SK-N-SH (cell line): ENCODE measurements at regions not wholly inside any gene's neighbourhood (a gene's known extent, or its start where the extent isn't known, plus 50 kb on each side); places are given as distances from the start of the nearest gene placed in this dataset.

ENCODE experiments used
- CHD2 ChIP-seq: fragments of 150-350 bp; IDR thresholded peaks from 2 replicates; pipeline ENCODE4 v1.6.1; 2018; ENCODE audit warnings: low read length; ENCODE audit not compliant: partially characterized antibody
- CTCF ChIP-seq: fragments of 200-600 bp; sonication (generic); IDR thresholded peaks from 2 replicates; pipeline ENCODE4 v1.6.1; 2017; ENCODE audit warnings: antibody characterized with exemption, mild to moderate bottlenecking, moderate library complexity
- EP300 ChIP-seq, 2 experiments: IDR thresholded peaks; 2 replicates each; pipeline versions ENCODE4 v1.4.0 to v1.6.1; 2012; ENCODE audit warnings: borderline replicate concordance in 1 of 2, low read depth in 1 of 2, low read length in 1 of 2
- EZH2phosphoT487 ChIP-seq: fragments of 200-600 bp; sonication (generic); IDR thresholded peaks from 2 replicates; pipeline ENCODE4 v1.6.1; 2017; ENCODE audit warnings: low read depth, mixed run types, mild to moderate bottlenecking, antibody characterized with exemption, moderate library complexity, borderline replicate concordance
- FOSL2 ChIP-seq: IDR thresholded peaks from 2 replicates; pipeline ENCODE4 v1.4.0; 2012; ENCODE audit warnings: low read depth, mild to moderate bottlenecking, moderate library complexity, borderline replicate concordance
- GABPA ChIP-seq: IDR thresholded peaks from 2 replicates; pipeline ENCODE4 v1.4.0; 2012; ENCODE audit warnings: low read depth, mild to moderate bottlenecking
- GATA2 ChIP-seq: sonication (generic); formaldehyde crosslinking; IDR thresholded peaks from 2 replicates; pipeline ENCODE4 v1.5.0; 2020; ENCODE audit warnings: mild to moderate bottlenecking, missing genetic modification reagents
- JUND ChIP-seq: IDR thresholded peaks from 2 replicates; pipeline ENCODE4 v1.4.0; 2012
- MAX ChIP-seq: IDR thresholded peaks from 2 replicates; pipeline ENCODE4 v1.4.0; 2012; ENCODE audit warnings: low read depth
- NRF1 ChIP-seq: IDR thresholded peaks from 2 replicates; pipeline ENCODE4 v1.6.1; 2012; ENCODE audit warnings: low read depth, mild to moderate bottlenecking, low read length
- RXRA ChIP-seq: IDR thresholded peaks from 2 replicates; pipeline ENCODE4 v1.4.0; 2012; ENCODE audit warnings: low read depth, mild to moderate bottlenecking, borderline replicate concordance
- SIN3A ChIP-seq: IDR thresholded peaks from 2 replicates; pipeline ENCODE4 v1.6.1; 2012; ENCODE audit warnings: low read depth, mild to moderate bottlenecking, low read length, moderate library complexity, borderline replicate concordance
- USF2 ChIP-seq: fragments of 150-350 bp; IDR thresholded peaks from 2 replicates; pipeline ENCODE4 v1.6.1; 2017; ENCODE audit warnings: antibody characterized with exemption, low read length, low read depth, borderline replicate concordance
- YY1 ChIP-seq: IDR thresholded peaks from 2 replicates; pipeline ENCODE4 v1.4.0; 2012; ENCODE audit warnings: low read depth, mild to moderate bottlenecking

GRCh38 chr2:145751629-145752028, 1231.7 kb upstream of the ZEB2 start:
- TF ChIP-seq CTCF (no peak), FOSL2 (no peak), RXRA (no peak), JUND (no peak), MAX (no peak), CHD2 (no peak), USF2 (no peak), SIN3A (no peak), GABPA (no peak), YY1 (no peak), GATA2 (CRISPR knock-in tag) (no peak), NRF1 (no peak), EP300 (IDR thresholded peaks at IDR 0.05; ENCODE audit: borderline replicate concordance in 1 of 2, low read depth in 1 of 2, low read length in 1 of 2) (no peak), EZH2phosphoT487 (no peak)
